NCI-H1105 treated with DMSO at 0.1 percent for 48 hours (cell line): ENCODE measurements at regions not wholly inside any gene's neighbourhood (a gene's known extent, or its start where the extent isn't known, plus 50 kb on each side); places are given as distances from the start of the nearest gene placed in this dataset.
A peak's percentile ranks its signal among the peaks of the same experiment; 100 is the strongest.
"Not testable (repeated sequence)": the region's sequence is repeated elsewhere in the genome, so short reads cannot be mapped to it uniquely, and the experiment has no call there.

Experiments
- DNase-seq: peaks from one replicate; lab custom pipeline; 2025; lab: John Stamatoyannopoulos, UW

GRCh38 chr13:112174476-112175110, 107.6 kb downstream of the SOX1 start:
- DNase-seq: no peak

GRCh38 chr13:112175162-112176075, 108.5 kb downstream of the SOX1 start:
- DNase-seq: no peak

GRCh38 chr13:112176141-112177119, 109.5 kb downstream of the SOX1 start:
- not testable (repeated sequence) for DNase-seq

- DNase-seq: no peak
Measured at GRCh38 chr13:112177450-112178288, 110.7 kb downstream of the SOX1 start.

GRCh38 chr13:112178769-112179168, 111.8 kb downstream of the SOX1 start:
- no peak for DNase-seq

- no peak for DNase-seq
Measured at GRCh38 chr13:112179421-112179820, 112.5 kb downstream of the SOX1 start.

DNA sequence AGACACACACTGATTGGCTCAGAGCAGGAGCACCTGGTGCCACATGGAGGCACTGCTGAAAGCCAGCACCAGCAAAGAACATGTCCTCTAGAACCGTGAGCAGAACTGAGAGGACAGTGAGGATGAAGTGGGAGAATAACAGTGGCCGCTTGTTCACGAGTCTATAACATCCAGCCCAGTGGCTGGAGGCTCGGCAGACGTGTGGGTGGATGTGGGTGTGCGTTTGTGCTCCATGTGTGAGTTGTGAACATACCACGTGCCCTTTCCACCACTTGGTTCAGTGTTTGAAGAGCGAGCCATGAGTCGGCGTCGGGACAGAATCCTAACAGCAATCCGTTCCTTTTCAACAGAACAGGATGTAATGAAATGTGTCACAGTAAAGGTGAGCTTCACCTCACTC, 113.0 kb downstream of the SOX1 start:
- no peak for DNase-seq

DNA sequence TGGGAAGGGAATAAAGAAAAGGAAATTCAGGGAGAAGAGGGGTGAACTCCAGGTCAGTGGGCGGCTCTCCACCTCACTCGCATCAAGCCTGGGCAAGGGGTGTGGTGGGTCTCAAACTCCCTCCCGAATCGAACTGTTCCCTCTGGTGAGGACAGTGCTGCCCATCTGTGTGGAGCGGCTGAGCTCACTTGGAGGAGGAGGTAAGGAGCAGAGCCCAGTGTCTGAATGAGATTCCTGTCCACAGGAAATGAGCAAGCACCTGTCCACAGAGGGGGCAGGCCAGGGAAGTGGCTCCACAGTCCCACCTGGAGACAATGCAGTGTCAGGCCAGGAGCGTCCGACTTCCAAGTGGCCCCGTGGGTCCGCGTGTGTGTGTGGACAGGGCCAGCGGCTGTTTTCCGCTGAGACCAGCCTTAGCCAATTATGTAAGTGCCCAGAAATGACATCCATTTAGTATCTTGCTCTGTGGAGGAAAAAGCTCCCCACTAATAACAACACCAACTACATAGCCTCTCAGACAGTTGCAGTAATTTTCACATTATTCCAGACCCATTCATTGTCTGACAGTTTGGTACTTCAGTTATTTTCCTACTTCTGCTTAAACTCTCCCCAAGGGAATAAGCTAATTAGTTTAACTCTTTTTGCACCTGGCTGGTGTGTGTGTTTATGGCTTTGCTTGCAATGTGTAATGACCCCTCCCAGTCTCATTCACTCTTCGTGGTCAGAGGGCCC, 114.6 kb downstream of the SOX1 start:
- peak; percentile 34 for DNase-seq

DNA sequence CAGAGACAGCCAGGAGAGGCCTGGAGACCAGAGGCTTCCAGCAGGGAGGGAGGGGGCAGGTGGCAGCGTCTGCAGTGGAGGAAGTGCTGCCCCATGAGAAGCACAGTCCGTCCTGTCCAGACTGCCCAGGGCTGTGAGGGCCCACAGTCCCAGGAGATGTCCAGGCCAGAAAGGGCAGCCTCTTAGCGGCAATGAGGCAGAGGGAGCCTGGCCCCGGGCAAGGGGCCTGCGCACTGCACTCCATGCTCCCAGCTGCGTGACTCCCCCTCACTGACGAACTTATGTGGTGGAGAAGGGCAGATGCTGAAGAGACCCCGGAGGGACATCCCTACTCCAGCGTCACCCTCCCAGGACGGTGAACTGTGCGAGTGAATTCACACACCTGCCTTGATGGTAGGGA, 115.3 kb downstream of the SOX1 start:
- DNase-seq: no peak

DNA sequence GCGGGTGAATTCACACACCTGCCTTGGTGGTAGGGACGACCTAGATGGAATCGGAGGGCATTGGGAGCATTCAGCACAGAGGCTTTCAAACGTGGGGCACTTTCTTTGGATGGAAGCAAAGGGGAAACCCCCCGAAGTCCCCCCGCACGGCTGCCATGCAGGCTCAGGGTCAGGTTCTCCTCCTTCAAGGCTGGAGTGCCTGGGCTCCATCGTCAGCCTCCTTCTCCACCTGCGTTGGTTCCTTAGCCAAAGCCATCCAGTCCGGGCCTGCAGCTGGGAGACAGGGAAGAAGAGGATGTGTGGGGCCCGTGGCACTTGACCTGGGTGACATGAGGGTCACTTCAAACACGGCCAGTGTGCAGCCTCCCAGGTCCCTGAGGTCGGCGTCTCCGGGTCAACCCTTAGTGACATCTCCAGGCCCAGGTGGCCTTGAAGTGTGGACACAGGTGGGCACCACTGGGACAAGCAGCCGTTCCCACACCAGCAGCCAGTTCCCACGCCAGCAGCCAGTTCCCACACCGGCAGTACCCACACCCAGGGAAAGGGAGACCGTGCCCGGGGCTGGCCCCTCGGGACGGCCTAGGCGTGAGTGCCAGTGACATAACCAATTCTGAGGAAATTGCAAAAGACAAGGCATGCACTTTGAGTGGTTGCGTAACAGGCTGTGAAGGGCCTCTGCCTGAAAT, 116.0 kb downstream of the SOX1 start:
- DNase-seq: no peak

DNA sequence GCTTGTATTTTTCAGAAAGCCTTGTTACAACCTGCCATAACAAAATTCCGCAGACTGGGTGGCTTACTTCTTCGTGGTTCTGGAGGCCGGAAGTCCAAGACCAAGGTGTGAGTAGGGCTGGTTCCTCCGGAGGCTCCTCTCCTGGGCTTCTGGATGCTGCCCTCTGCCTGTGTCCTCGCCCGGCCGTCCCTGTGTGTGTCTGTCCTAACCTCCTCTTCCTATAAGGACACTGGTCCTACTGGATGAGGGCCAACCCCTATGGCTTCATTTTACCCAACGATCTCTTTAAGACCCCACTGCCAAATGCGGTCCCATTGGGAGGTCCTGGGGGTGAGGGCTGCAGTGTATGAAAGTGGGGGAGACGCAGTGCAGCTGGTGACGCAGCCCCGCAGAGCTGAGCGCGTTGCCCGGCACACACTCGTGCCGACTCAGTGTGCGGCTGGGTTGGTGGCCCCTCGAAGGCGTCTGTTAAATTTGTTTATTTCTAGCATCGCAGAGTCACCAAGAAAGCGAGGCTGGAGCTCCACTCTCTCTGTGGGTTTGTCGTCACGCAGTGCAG, 116.7 kb downstream of the SOX1 start:
- no peak for DNase-seq

DNA sequence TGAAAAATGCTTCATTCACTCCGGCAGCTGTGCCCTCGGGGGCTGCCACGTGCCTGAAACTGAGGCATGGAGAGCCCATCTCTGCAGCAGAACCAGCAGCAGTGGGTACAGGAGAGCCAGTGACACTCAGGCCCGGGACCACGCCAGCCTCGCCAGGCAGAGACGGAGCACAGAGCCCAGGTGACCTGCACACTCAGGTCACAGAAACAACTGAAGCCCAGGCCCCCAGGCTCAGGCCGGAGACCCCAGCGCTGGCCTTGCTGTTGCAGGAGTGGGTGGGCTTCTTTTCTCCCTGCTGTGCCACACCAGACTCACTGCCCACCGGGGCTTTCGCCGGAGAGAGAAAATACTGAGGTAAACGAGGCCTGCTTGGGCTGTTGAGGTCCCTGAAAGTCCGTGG, 117.3 kb downstream of the SOX1 start:
- no peak for DNase-seq

GRCh38 chr13:112184851-112185371, 118.0 kb downstream of the SOX1 start:
- DNase-seq: no peak

GRCh38 chr13:112185466-112185865, 118.5 kb downstream of the SOX1 start:
- DNase-seq: no peak

DNA sequence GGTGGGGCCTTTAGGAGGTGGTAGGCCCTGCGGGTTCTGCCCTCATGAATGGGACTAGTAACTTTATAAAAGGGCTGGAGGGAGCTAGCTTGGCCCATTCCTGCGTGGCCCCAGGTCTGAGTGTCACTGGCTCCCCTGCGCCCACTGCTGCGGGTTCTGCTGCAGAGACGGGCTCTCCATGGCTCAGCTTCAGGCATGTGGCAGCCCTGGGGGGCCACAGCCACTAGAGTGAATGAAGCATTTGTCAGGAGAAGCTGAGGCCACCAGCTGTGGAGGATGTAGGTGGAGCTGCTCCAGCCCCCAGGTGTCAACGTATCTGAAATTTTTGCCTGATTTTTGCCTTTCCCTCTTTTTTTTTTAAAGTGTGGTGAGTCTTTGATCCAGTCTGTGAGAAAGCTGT, 119.1 kb downstream of the SOX1 start:
- no peak for DNase-seq

DNA sequence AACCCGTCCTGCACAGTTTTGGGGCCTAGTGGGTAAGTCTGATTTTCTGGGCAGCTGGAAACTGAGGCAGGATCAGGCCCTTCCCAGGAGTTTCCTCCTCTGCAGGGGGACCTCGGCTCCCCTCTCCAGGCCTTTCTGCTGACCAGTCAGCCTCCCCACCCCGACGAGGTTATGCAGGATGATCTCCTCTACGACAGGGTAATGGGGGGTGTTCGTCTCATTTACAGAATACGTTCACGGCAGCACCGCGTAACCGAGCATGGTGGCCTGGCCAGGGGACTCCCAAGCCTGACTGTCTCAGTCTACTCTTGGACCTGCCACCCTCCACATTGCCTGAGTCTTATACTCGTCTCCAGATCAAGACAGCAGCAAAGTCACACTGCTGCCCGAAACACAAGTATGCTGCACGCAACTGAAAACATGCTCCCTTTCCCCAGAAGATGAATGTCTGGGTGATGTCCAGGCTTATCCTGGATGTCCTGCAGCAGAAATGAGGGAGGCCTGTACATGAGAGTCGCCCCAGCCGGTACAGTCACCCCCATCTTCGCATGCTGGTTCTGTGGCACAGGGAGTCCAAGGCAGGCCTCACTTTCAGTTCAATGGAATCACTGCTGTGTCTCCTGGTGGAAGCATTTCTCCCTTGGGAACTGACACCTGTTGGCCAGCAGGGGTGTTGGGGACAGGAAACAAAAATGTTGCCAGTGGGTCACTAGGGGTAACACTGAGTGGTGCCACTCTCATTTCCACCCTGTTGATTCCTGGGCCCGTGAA, 120.8 kb downstream of the SOX1 start:
- DNase-seq: no peak

GRCh38 chr13:112188298-112188610, 121.3 kb downstream of the SOX1 start:
- no peak for DNase-seq

GRCh38 chr13:112193463-112194166, 126.7 kb downstream of the SOX1 start:
- DNase-seq: no peak
